ENCODE measurements at regions not wholly inside any gene's neighbourhood (a gene's known extent, or its start where the extent isn't known, plus 50 kb on each side); places are given as distances from the start of the nearest gene placed in this dataset.

DNA sequence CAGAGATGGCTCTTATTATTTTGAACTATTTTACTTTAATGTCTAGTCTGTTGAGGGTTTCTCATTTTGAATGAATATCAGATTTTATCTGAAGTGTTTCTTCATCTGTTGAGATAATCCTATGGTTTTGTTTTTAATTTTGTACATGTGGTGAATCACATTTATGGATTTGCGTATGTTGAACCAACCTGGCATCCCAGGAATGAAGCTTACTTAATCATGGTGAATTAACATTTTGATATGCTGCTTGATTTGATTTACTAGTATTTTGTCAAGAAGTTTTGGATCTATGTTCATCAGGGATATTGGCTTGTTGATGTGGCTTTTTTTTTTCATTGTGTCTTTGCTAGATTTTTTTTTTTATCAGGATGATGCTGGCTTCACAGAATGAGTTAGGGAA, 2390.9 kb downstream of the PCDH7 start:
- TF ChIP-seq, protein P1, sequence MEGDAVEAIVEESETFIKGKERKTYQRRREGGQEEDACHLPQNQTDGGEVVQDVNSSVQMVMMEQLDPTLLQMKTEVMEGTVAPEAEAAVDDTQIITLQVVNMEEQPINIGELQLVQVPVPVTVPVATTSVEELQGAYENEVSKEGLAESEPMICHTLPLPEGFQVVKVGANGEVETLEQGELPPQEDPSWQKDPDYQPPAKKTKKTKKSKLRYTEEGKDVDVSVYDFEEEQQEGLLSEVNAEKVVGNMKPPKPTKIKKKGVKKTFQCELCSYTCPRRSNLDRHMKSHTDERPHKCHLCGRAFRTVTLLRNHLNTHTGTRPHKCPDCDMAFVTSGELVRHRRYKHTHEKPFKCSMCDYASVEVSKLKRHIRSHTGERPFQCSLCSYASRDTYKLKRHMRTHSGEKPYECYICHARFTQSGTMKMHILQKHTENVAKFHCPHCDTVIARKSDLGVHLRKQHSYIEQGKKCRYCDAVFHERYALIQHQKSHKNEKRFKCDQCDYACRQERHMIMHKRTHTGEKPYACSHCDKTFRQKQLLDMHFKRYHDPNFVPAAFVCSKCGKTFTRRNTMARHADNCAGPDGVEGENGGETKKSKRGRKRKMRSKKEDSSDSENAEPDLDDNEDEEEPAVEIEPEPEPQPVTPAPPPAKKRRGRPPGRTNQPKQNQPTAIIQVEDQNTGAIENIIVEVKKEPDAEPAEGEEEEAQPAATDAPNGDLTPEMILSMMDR (IDR thresholded peaks at IDR 0.05) = no peak
- TF ChIP-seq POLR2A (IDR thresholded peaks at IDR 0.05) = no peak
